ENCODE measurements at regions not wholly inside any gene's neighbourhood (a gene's known extent, or its start where the extent isn't known, plus 50 kb on each side); places are given as distances from the start of the nearest gene placed in this dataset.

- TF ChIP-seq POLR2A (IDR thresholded peaks at IDR 0.05): no peak
- no peak for TF ChIP-seq CTCF (IDR thresholded peaks at IDR 0.05)
Measured at GRCh38 chr12:89768586-89769482, 60.2 kb upstream of the ATP2B1 start.
